GM23338 (cell line): ENCODE measurements at regions not wholly inside any gene's neighbourhood (a gene's known extent, or its start where the extent isn't known, plus 50 kb on each side); places are given as distances from the start of the nearest gene placed in this dataset.

Source experiments
- ATAC-seq: fragments of 200-7000 bp; cut with Tn5 transposase; 3 replicates; pipeline ENCODE4 v1.9.1; 2020
- DNase-seq: peaks from one replicate; pipeline ENCODE4 v3.0.0-alpha.2; 2015; ENCODE audit warnings: low spot score
- H2AFZ ChIP-seq: fragments of 200-600 bp; sonication (generic); 2 replicates; pipeline ENCODE4 v1.8.0; 2016; ENCODE audit warnings: antibody characterized with exemption, mild to moderate bottlenecking, moderate library complexity
- H3F3A ChIP-seq: fragments of 200-600 bp; sonication (generic); replicated peaks from 2 replicates; pipeline ENCODE4 v1.8.0; 2017; ENCODE audit warnings: antibody characterized with exemption, mixed run types, low read depth
- H3K27ac ChIP-seq: fragments of 200-600 bp; sonication (generic); 2 replicates; pipeline ENCODE4 v1.6.1; 2016; ENCODE audit warnings: low read depth
- H3K27me3 ChIP-seq: fragments of 200-600 bp; sonication (generic); 2 replicates; pipeline ENCODE4 v1.8.0; 2016; ENCODE audit warnings: mild to moderate bottlenecking, mixed run types, moderate library complexity; ENCODE audit not compliant: insufficient read depth
- H3K36me3 ChIP-seq: fragments of 200-600 bp; sonication (generic); 2 replicates; pipeline ENCODE4 v1.8.0; 2016; ENCODE audit warnings: mild to moderate bottlenecking; ENCODE audit not compliant: insufficient read depth
- H3K4me1 ChIP-seq: fragments of 200-600 bp; sonication (generic); 2 replicates; pipeline ENCODE4 v1.8.0; 2016; ENCODE audit warnings: mild to moderate bottlenecking, moderate library complexity; ENCODE audit not compliant: insufficient read depth
- H3K4me2 ChIP-seq: fragments of 200-600 bp; sonication (generic); 2 replicates; pipeline ENCODE4 v1.7.1; 2017; ENCODE audit warnings: mixed run types
- H3K4me3 ChIP-seq: fragments of 200-600 bp; sonication (generic); 2 replicates; pipeline ENCODE4 v1.6.1; 2016; ENCODE audit warnings: mixed run types
- H3K79me2 ChIP-seq: fragments of 200-600 bp; sonication (generic); replicated peaks from 2 replicates; pipeline ENCODE4 v1.8.0; 2017; ENCODE audit warnings: mild to moderate bottlenecking; ENCODE audit not compliant: insufficient read depth
- H3K9me2 ChIP-seq: fragments of 200-600 bp; sonication (generic); 2 replicates; pipeline ENCODE4 v1.8.0; 2017; ENCODE audit not compliant: insufficient read depth
- H4K20me1 ChIP-seq: fragments of 200-600 bp; sonication (generic); replicated peaks from 2 replicates; pipeline ENCODE4 v1.8.0; 2017; ENCODE audit warnings: mild to moderate bottlenecking; ENCODE audit not compliant: insufficient read depth
- H3K27ac Mint-ChIP-seq: 2 replicates; pipeline ENCODE4 v1.8.0; 2020; ENCODE audit warnings: inconsistent platforms, mild to moderate bottlenecking, moderate library complexity, mixed read lengths
- H3K27me3 Mint-ChIP-seq: 3 replicates; pipeline ENCODE4 v1.8.0; 2022; ENCODE audit warnings: low read depth, mild to moderate bottlenecking, moderate library complexity, mixed read lengths, inconsistent platforms; ENCODE audit not compliant: insufficient read depth, poor library complexity
- H3K36me3 Mint-ChIP-seq: 3 replicates; pipeline ENCODE4 v1.8.0; 2021; ENCODE audit warnings: low read depth, mild to moderate bottlenecking, inconsistent platforms, moderate library complexity, mixed read lengths
- H3K4me1 Mint-ChIP-seq: 3 replicates; pipeline ENCODE4 v1.8.0; 2020; ENCODE audit warnings: mild to moderate bottlenecking, inconsistent platforms, mixed read lengths
- H3K4me3 Mint-ChIP-seq: 3 replicates; pipeline ENCODE4 v1.8.0; 2021; ENCODE audit warnings: moderate library complexity, mild to moderate bottlenecking, inconsistent platforms, mixed read lengths
- H3K9me3 Mint-ChIP-seq: 3 replicates; pipeline ENCODE4 v1.8.0; 2020; ENCODE audit warnings: moderate library complexity, mild to moderate bottlenecking, inconsistent platforms, mixed read lengths
- CREB1 ChIP-seq: fragments of 250-450 bp; sonication (Bioruptor Pico); IDR thresholded peaks from 2 replicates; pipeline ENCODE4 v1.5.0; 2020; ENCODE audit warnings: low read depth, mild to moderate bottlenecking, moderate library complexity
- CTCF ChIP-seq, 2 experiments: fragments of 200-600 bp in 1 of 2; sonication (generic) in 1 of 2; conservative IDR thresholded peaks; 2 replicates each; pipeline versions ENCODE4 v1.5.1 to v1.6.1; 2016 to 2017; ENCODE audit warnings: antibody characterized with exemption in 2 of 2, low read depth in 2 of 2, mild to moderate bottlenecking in 2 of 2, moderate library complexity in 1 of 2
- ETS1 ChIP-seq: IDR thresholded peaks from 2 replicates; pipeline ENCODE4 v1.6.1; 2016; ENCODE audit warnings: antibody characterized with exemption
- EZH2 ChIP-seq: fragments of 200-600 bp; sonication (generic); IDR thresholded peaks from one replicate; pipeline ENCODE4 v1.8.0; 2017; ENCODE audit warnings: antibody characterized with exemption, mild to moderate bottlenecking, low read depth; ENCODE audit not compliant: unreplicated experiment
- EZH2phosphoT487 ChIP-seq: fragments of 200-600 bp; sonication (generic); IDR thresholded peaks from one replicate; pipeline ENCODE4 v1.8.1; 2018; ENCODE audit warnings: antibody characterized with exemption; ENCODE audit not compliant: unreplicated experiment
- NANOG ChIP-seq: IDR thresholded peaks from 2 replicates; pipeline ENCODE4 v1.6.1; 2016; ENCODE audit warnings: antibody characterized with exemption, borderline replicate concordance
- POLR2AphosphoS5 ChIP-seq: IDR thresholded peaks from 2 replicates; pipeline ENCODE4 v1.6.1; 2016; ENCODE audit warnings: antibody characterized with exemption, low read depth
- STAT1 ChIP-seq: IDR thresholded peaks from one replicate; pipeline ENCODE4 v1.6.1; 2016; ENCODE audit warnings: antibody characterized with exemption; ENCODE audit not compliant: unreplicated experiment
- ZNF114 ChIP-seq: fragments of 250-450 bp; sonication (Bioruptor Pico); IDR thresholded peaks from 2 replicates; pipeline ENCODE4 v1.5.0; 2020; ENCODE audit warnings: mild to moderate bottlenecking, moderate library complexity
- ZNF331 ChIP-seq: fragments of 250-450 bp; sonication (Bioruptor Pico); IDR thresholded peaks from 2 replicates; pipeline ENCODE4 v1.5.0; 2020; ENCODE audit warnings: low read depth, mild to moderate bottlenecking, moderate library complexity
- ZNF462 ChIP-seq: fragments of 250-450 bp; sonication (Bioruptor Pico); IDR thresholded peaks from 2 replicates; pipeline ENCODE4 v1.5.0; 2020; ENCODE audit warnings: mild to moderate bottlenecking, moderate library complexity

GRCh38 chr4:128636906-128637305, 172.6 kb upstream of the JADE1 start:
- Histone ChIP-seq H3F3A (no peaks in the 10 kb centered on the region; the same call in 1 of the 2 replicates), H3K36me3 (no peaks in the 10 kb centered on the region), H4K20me1 (no peaks in the 10 kb centered on the region), H3K4me3 (no peak overlapping the region), H3K4me1 (peaks cover 61% of the 10 kb centered on the region), H3K9me2 (0 out of 2 replicates have a peak, but pooled peaks cover 5% of the 10 kb centered on the region), H3K4me2 (peak overlapping the region; percentile 46), H2AFZ (no peak overlapping the region), H3K79me2 (no peaks in the 10 kb centered on the region), H3K27me3 (no peaks in the 10 kb centered on the region), H3K27ac (peak overlapping the region; percentile 75)
- Mint-ChIP-seq H3K4me1 (peaks cover 58% of the 10 kb centered on the region), H3K27me3 (peaks cover 2% of the 10 kb centered on the region), H3K4me3 (no peak overlapping the region), H3K9me3 (no peaks in the 10 kb centered on the region), H3K36me3 (no peaks in the 10 kb centered on the region), H3K27ac (peak overlapping the region; percentile 21; the same call in 1 of the 2 replicates)
- ATAC-seq (peak; percentile 56), DNase-seq (peak; percentile 49)
- peak; percentile 90 for TF ChIP-seq NANOG
- TF ChIP-seq ZNF331 (CRISPR knock-in tag): no peak

- H3K4me1 ChIP-seq: peaks cover 53% of the 10 kb centered on the region
- no peak overlapping the region for H3K4me3 ChIP-seq
- H3K27ac Mint-ChIP-seq: peak overlapping the region; percentile 65; the same call in 1 of the 2 replicates
- peaks cover 52% of the 10 kb centered on the region for H3K4me1 Mint-ChIP-seq
- ATAC-seq (no peak; the same call in 2 of the 3 replicates), DNase-seq (no peak)
- H3K4me2 ChIP-seq: peak overlapping the region; percentile 46
- H3K9me3 Mint-ChIP-seq: no peaks in the 10 kb centered on the region
- H2AFZ ChIP-seq: peak overlapping the region; percentile 70
- no peaks in the 10 kb centered on the region for H4K20me1 ChIP-seq
- H3F3A ChIP-seq: no peaks in the 10 kb centered on the region; the same call in 1 of the 2 replicates
- H3K4me3 Mint-ChIP-seq: no peak overlapping the region
- H3K36me3 ChIP-seq: no peaks in the 10 kb centered on the region
- no peaks in the 10 kb centered on the region for H3K79me2 ChIP-seq
- H3K27me3 Mint-ChIP-seq: peaks cover 2% of the 10 kb centered on the region
- H3K36me3 Mint-ChIP-seq: no peaks in the 10 kb centered on the region
- 0 out of 2 replicates have a peak, but pooled peaks cover 5% of the 10 kb centered on the region for H3K9me2 ChIP-seq
- H3K27me3 ChIP-seq: no peaks in the 10 kb centered on the region
- peak overlapping the region; percentile 75 for H3K27ac ChIP-seq
- TF ChIP-seq ZNF462 (CRISPR knock-in tag) (no peak), STAT1 (no peak), ZNF331 (CRISPR knock-in tag) (no peak), ZNF114 (CRISPR knock-in tag) (no peak), EZH2 (no peak), POLR2AphosphoS5 (no peak), ETS1 (no peak), CREB1 (CRISPR knock-in tag) (no peak), EZH2phosphoT487 (no peak), NANOG (no peak), CTCF (conservative IDR thresholded peaks at IDR 0.05; ENCODE audit: low read depth in 2 of 2) (no peak)
Measured at GRCh38 chr4:128635955-128636560, 173.4 kb upstream of the JADE1 start.
